GM23248 (cell line): ENCODE measurements at regions not wholly inside any gene's neighbourhood (a gene's known extent, or its start where the extent isn't known, plus 50 kb on each side); places are given as distances from the start of the nearest gene placed in this dataset.

Source experiments
- EZH2 ChIP-seq: fragments of 200-600 bp; sonication (generic); IDR thresholded peaks from 2 replicates; pipeline ENCODE4 v1.6.1; 2018; ENCODE audit warnings: antibody characterized with exemption, mild to moderate bottlenecking; ENCODE audit not compliant: insufficient read depth, poor library complexity, severe bottlenecking
- EZH2phosphoT487 ChIP-seq: fragments of 200-600 bp; sonication (generic); IDR thresholded peaks from 2 replicates; pipeline ENCODE4 v1.6.1; 2018; ENCODE audit warnings: antibody characterized with exemption, moderate library complexity, mild to moderate bottlenecking, low read depth; ENCODE audit not compliant: insufficient read depth

- TF ChIP-seq EZH2 = no peak
- TF ChIP-seq EZH2phosphoT487 = no peak
Measured at GRCh38 chr6:153790876-153791473, 248.1 kb upstream of the OPRM1 start.
